ENCODE measurements at regions not wholly inside any gene's neighbourhood (a gene's known extent, or its start where the extent isn't known, plus 50 kb on each side); places are given as distances from the start of the nearest gene placed in this dataset.
"Not testable (repeated sequence)": the region's sequence is repeated elsewhere in the genome, so short reads cannot be mapped to it uniquely, and the experiment has no call there.

- no peak for DNase-seq
- in situ Hi-C loops (cut with HindIII; ENCODE audit: low pct_ligation_motif_present, low sequenced_read_pairs), result no loop called here
- H3K4me3 ChIP-seq (ENCODE audit: low read depth, low read length), result no peak overlapping the region
- no peaks in the 10 kb centered on the region for H3K27me3 ChIP-seq (replicated peaks)
- no peak for TF ChIP-seq CTCF (IDR thresholded peaks at IDR 0.05; ENCODE audit: low read depth, low read length, missing control alignments)
- H3K27ac ChIP-seq, result no peak overlapping the region
- no peaks in the 10 kb centered on the region for H3K36me3 ChIP-seq (replicated peaks)
Observed at GRCh38 chr3:84666468-84666867, 292.3 kb upstream of the CADM2 start.

GRCh38 chr3:84679211-84679610 is 279.6 kb upstream of the CADM2 start:
- TF ChIP-seq CTCF (IDR thresholded peaks at IDR 0.05; ENCODE audit: low read depth, low read length, missing control alignments), result no peak
- Histone ChIP-seq H3K27ac (no peak overlapping the region), H3K36me3 (replicated peaks) (no peaks in the 10 kb centered on the region), H3K27me3 (replicated peaks) (no peaks in the 10 kb centered on the region), H3K4me3 (ENCODE audit: low read depth, low read length) (no peak overlapping the region)
- in situ Hi-C loops (cut with HindIII; ENCODE audit: low pct_ligation_motif_present, low sequenced_read_pairs), result no loop called here
- no peak for DNase-seq

- no peak overlapping the region for H3K27ac ChIP-seq
- H3K36me3 ChIP-seq (replicated peaks), result no peaks in the 10 kb centered on the region
- DNase-seq, result no peak
- in situ Hi-C loops (cut with HindIII; ENCODE audit: low pct_ligation_motif_present, low sequenced_read_pairs), result no loop called here
- TF ChIP-seq CTCF (IDR thresholded peaks at IDR 0.05; ENCODE audit: low read depth, low read length, missing control alignments), result no peak
- H3K4me3 ChIP-seq (ENCODE audit: low read depth, low read length), result no peak overlapping the region
- H3K27me3 ChIP-seq (replicated peaks), result no peaks in the 10 kb centered on the region
Observed at GRCh38 chr3:84680700-84681099, 278.1 kb upstream of the CADM2 start.

GRCh38 chr3:84683493-84683892 is 275.3 kb upstream of the CADM2 start:
- no peaks in the 10 kb centered on the region for H3K27me3 ChIP-seq (replicated peaks)
- no peak for DNase-seq
- H3K36me3 ChIP-seq (replicated peaks), result no peaks in the 10 kb centered on the region
- no peak for TF ChIP-seq CTCF (IDR thresholded peaks at IDR 0.05; ENCODE audit: low read depth, low read length, missing control alignments)
- no peak overlapping the region for H3K27ac ChIP-seq
- no peak overlapping the region for H3K4me3 ChIP-seq (ENCODE audit: low read depth, low read length)
- in situ Hi-C loops (cut with HindIII; ENCODE audit: low pct_ligation_motif_present, low sequenced_read_pairs), result no loop called here

GRCh38 chr3:84685467-84685866 is 273.3 kb upstream of the CADM2 start:
- H3K27ac ChIP-seq, result no peak overlapping the region
- H3K4me3 ChIP-seq (ENCODE audit: low read depth, low read length), result no peak overlapping the region
- no peaks in the 10 kb centered on the region for H3K27me3 ChIP-seq (replicated peaks)
- in situ Hi-C loops (cut with HindIII; ENCODE audit: low pct_ligation_motif_present, low sequenced_read_pairs), result no loop called here
- no peak for DNase-seq
- H3K36me3 ChIP-seq (replicated peaks), result no peaks in the 10 kb centered on the region
- TF ChIP-seq CTCF (IDR thresholded peaks at IDR 0.05; ENCODE audit: low read depth, low read length, missing control alignments), result no peak

GRCh38 chr3:84692261-84692660 is 266.5 kb upstream of the CADM2 start:
- no peak for TF ChIP-seq CTCF (IDR thresholded peaks at IDR 0.05; ENCODE audit: low read depth, low read length, missing control alignments)
- DNase-seq, result no peak
- Histone ChIP-seq H3K27ac (no peak overlapping the region), H3K27me3 (replicated peaks) (no peaks in the 10 kb centered on the region), H3K36me3 (replicated peaks) (no peaks in the 10 kb centered on the region), H3K4me3 (ENCODE audit: low read depth, low read length) (no peak overlapping the region)
- in situ Hi-C loops (cut with HindIII; ENCODE audit: low pct_ligation_motif_present, low sequenced_read_pairs), result no loop called here

- H3K27ac ChIP-seq; in situ Hi-C loops (cut with HindIII; ENCODE audit: low pct_ligation_motif_present, low sequenced_read_pairs); DNase-seq; H3K27me3 ChIP-seq (replicated peaks); H3K36me3 ChIP-seq (replicated peaks); H3K4me3 ChIP-seq (ENCODE audit: low read depth, low read length): not testable (repeated sequence)
Observed at GRCh38 chr3:84710288-84710687, 248.5 kb upstream of the CADM2 start.

Measured in brain microvascular endothelial cell (primary cell).